ENCODE measurements at regions not wholly inside any gene's neighbourhood (a gene's known extent, or its start where the extent isn't known, plus 50 kb on each side); places are given as distances from the start of the nearest gene placed in this dataset.

DNA sequence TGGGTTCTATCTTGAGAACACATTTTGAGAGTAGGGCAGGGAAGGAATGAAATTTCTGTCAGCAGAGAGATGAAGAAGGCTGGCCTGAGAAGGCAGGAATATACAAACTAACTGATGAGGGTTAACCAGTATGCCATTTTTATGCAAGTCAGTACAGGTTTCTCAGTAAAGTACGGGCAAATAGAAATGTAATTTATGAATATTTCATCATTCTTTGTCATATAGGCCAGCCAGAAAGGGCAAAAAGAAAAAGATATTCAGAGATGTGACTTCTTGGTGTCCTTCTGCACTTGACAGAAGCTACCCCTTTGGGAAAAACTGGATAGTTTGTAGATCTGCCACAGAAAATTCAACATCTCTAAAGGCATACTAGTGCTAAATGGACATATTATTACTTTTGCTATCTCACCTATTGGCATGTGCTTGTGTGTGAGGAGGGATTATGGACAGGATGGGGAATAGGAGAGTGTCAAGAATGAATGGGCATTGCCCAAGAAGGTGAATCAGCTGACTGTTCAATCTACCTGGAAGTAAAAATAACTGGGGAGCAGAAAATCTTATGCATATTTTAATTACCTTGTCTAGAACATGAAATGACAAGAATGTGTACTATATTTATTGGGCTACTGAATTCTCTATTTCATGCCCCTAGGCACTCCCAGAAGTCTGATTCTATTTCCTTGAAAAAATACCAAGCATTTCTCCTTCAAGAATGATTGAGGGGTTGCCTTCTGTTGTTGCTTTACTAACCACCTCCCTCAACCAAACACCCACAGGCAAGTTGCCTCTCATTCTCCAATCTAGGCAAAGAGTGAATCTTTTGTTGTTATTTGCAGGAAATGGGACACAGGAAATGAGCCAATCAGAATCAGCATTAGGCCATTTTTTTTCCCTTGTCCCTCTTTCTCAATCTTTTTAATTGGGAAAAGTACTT is 175.1 kb upstream of the SLC38A2 start:
- no TSS peak for BruUV-seq (replicated peaks)
- no peak for FAIRE-seq
- DNase-seq (ENCODE audit: low read depth, low spot score) = no peak
- ChIA-PET CTCF (interaction anchor here (1.4 kb wide), 1 partner anchor 16 kb away, joined by 6 read pairs; no protein-coding TSS in a partner anchor), POLR2A (interaction anchor here (0.6 kb wide), 1 partner anchor 112 kb away, joined by 3 read pairs; no protein-coding TSS in a partner anchor)
- Histone ChIP-seq H3K27me3 (ENCODE audit: control insufficient read depth in 2 of 2, insufficient read depth in 2 of 2, low read length in 2 of 2) (no peaks in the 10 kb centered on the region), H3K27ac (ENCODE audit: insufficient read depth, low read depth, low read length) (no peak overlapping the region), H2AFZ (ENCODE audit: low read depth, low read length) (no peak overlapping the region), H3K79me2 (ENCODE audit: control insufficient read depth, insufficient read depth, low read length) (no peaks in the 10 kb centered on the region), H3K4me1 (ENCODE audit: control insufficient read depth, extremely low read depth, insufficient read depth, low read length) (peaks cover 17% of the 10 kb centered on the region), H3K9me3 (replicated peaks; ENCODE audit: control insufficient read depth, insufficient read depth, low read length) (no peaks in the 10 kb centered on the region), H4K20me1 (replicated peaks; ENCODE audit: control insufficient read depth, extremely low read depth, insufficient read depth, low read length) (no peaks in the 10 kb centered on the region), H3K36me3 (ENCODE audit: control insufficient read depth in 2 of 2, extremely low read depth in 1 of 2, insufficient read depth in 2 of 2, low read length in 2 of 2) (no peaks in the 10 kb centered on the region), H3K4me2 (ENCODE audit: insufficient read depth, low read length) (no peak overlapping the region), H3K4me3 (replicated peaks in 1 of 3; ENCODE audit: insufficient read depth in 1 of 3, low read depth in 1 of 3, low read length in 3 of 3) (no peak overlapping the region), H3K9ac (replicated peaks; ENCODE audit: extremely low read depth, insufficient read depth, low read length) (no peak overlapping the region), H3K9me1 (replicated peaks; ENCODE audit: control insufficient read depth, extremely low read depth, insufficient read depth, low read length) (no peaks in the 10 kb centered on the region)
- TF ChIP-seq POLR2A (IDR thresholded peaks at IDR 0.05; ENCODE audit: low read depth, low read length) (no peak), MYC (IDR thresholded peaks at IDR 0.05; ENCODE audit: low read depth, low read length) (no peak), JUN (IDR thresholded peaks at IDR 0.05; ENCODE audit: borderline replicate concordance, insufficient read depth, insufficient read length, low read depth) (no peak), POLR2AphosphoS5 (IDR thresholded peaks at IDR 0.05; ENCODE audit: insufficient read depth, low read depth, low read length) (no peak), FOS (IDR thresholded peaks at IDR 0.05; ENCODE audit: borderline replicate concordance, insufficient read depth, low read length) (no peak), EZH2 (IDR thresholded peaks at IDR 0.05; ENCODE audit: borderline replicate concordance, low read depth, low read length, severe bottlenecking) (no peak), GATA2 (IDR thresholded peaks at IDR 0.05; ENCODE audit: insufficient read depth, insufficient read length, low read depth, low read length) (no peak)
- TF ChIP-seq, protein P1, sequence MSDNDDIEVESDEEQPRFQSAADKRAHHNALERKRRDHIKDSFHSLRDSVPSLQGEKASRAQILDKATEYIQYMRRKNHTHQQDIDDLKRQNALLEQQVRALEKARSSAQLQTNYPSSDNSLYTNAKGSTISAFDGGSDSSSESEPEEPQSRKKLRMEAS (IDR thresholded peaks at IDR 0.05; ENCODE audit: insufficient read depth, insufficient read length) = no peak
- TF ChIP-seq, protein P2, sequence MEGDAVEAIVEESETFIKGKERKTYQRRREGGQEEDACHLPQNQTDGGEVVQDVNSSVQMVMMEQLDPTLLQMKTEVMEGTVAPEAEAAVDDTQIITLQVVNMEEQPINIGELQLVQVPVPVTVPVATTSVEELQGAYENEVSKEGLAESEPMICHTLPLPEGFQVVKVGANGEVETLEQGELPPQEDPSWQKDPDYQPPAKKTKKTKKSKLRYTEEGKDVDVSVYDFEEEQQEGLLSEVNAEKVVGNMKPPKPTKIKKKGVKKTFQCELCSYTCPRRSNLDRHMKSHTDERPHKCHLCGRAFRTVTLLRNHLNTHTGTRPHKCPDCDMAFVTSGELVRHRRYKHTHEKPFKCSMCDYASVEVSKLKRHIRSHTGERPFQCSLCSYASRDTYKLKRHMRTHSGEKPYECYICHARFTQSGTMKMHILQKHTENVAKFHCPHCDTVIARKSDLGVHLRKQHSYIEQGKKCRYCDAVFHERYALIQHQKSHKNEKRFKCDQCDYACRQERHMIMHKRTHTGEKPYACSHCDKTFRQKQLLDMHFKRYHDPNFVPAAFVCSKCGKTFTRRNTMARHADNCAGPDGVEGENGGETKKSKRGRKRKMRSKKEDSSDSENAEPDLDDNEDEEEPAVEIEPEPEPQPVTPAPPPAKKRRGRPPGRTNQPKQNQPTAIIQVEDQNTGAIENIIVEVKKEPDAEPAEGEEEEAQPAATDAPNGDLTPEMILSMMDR (IDR thresholded peaks at IDR 0.05; ENCODE audit: extremely low read depth in 1 of 2, insufficient read depth in 1 of 2, low read depth in 1 of 2, low read length in 2 of 2) = no peak
- intact Hi-C loops (cut with micrococcal nuclease) (loop anchor here (2.0 kb wide), 1 partner anchor 55 kb away; no protein-coding TSS in a partner anchor), dilution Hi-C loops (cut with MboI; ENCODE audit: extremely low pct_ligation_motif_present, low sequenced_read_pairs) (no loop called here)

Data from endothelial cell of umbilical vein (primary cell).